HFFc6 (cell line): ENCODE measurements at regions not wholly inside any gene's neighbourhood (a gene's known extent, or its start where the extent isn't known, plus 50 kb on each side); places are given as distances from the start of the nearest gene placed in this dataset.

Source experiments
- DNase-seq: peaks from one replicate; pipeline ENCODE4 v3.0.0-alpha.2; 2018
- H3K27ac Mint-ChIP-seq: 2 replicates; pipeline ENCODE4 v1.8.0; 2020; ENCODE audit warnings: mild to moderate bottlenecking, mixed read lengths
- H3K27me3 Mint-ChIP-seq: 2 replicates; pipeline ENCODE4 v1.8.0; 2021; ENCODE audit warnings: mild to moderate bottlenecking, moderate library complexity, mixed read lengths; ENCODE audit not compliant: insufficient read depth
- H3K36me3 Mint-ChIP-seq: 2 replicates; pipeline ENCODE4 v1.8.0; 2021; ENCODE audit warnings: low read depth, mixed read lengths
- H3K4me1 Mint-ChIP-seq: 2 replicates; pipeline ENCODE4 v1.8.0; 2020; ENCODE audit warnings: low read depth, mixed read lengths
- H3K4me3 Mint-ChIP-seq: 2 replicates; pipeline ENCODE4 v1.8.0; 2020; ENCODE audit warnings: mild to moderate bottlenecking, moderate library complexity, mixed read lengths
- H3K9me3 Mint-ChIP-seq: 2 replicates; pipeline ENCODE4 v1.8.0; 2020; ENCODE audit warnings: mild to moderate bottlenecking, mixed read lengths
- TF ChIP-seq, protein P1 (sequence below): fragments of 200-600 bp; sonication (generic); IDR thresholded peaks from 2 replicates; pipeline ENCODE4 v1.5.0; 2021; ENCODE audit warnings: antibody characterized with exemption, mild to moderate bottlenecking

DNA sequence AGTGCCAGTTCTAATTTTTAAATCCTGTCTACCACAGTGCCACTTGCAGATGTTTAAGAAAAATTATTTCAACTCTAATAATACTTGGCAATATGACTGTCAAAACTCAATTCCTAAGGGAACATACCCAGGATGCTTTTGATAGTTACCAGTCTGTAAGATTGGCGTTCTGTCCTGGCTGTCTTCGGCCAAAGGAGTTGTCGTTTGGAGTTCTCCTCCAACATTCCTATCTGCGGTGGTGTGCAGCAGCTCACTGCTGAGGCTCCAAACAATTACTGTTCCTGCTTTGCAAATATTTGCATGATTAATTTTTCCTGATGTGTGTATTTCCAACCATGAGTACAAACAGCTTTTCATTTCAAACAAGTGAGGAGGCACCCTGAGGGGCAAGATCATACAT lies 330.8 kb upstream of the DPH6 start:
- DNase-seq = no peak
- no peak overlapping the region for H3K4me3 Mint-ChIP-seq
- H3K27ac Mint-ChIP-seq = no peak overlapping the region
- TF ChIP-seq, protein P1, sequence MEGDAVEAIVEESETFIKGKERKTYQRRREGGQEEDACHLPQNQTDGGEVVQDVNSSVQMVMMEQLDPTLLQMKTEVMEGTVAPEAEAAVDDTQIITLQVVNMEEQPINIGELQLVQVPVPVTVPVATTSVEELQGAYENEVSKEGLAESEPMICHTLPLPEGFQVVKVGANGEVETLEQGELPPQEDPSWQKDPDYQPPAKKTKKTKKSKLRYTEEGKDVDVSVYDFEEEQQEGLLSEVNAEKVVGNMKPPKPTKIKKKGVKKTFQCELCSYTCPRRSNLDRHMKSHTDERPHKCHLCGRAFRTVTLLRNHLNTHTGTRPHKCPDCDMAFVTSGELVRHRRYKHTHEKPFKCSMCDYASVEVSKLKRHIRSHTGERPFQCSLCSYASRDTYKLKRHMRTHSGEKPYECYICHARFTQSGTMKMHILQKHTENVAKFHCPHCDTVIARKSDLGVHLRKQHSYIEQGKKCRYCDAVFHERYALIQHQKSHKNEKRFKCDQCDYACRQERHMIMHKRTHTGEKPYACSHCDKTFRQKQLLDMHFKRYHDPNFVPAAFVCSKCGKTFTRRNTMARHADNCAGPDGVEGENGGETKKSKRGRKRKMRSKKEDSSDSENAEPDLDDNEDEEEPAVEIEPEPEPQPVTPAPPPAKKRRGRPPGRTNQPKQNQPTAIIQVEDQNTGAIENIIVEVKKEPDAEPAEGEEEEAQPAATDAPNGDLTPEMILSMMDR = no peak
- peaks cover 10% of the 10 kb centered on the region for H3K4me1 Mint-ChIP-seq
- H3K9me3 Mint-ChIP-seq = no peaks in the 10 kb centered on the region
- peaks cover 2% of the 10 kb centered on the region; the same call in 1 of the 2 replicates for H3K27me3 Mint-ChIP-seq
- no peaks in the 10 kb centered on the region for H3K36me3 Mint-ChIP-seq

DNA sequence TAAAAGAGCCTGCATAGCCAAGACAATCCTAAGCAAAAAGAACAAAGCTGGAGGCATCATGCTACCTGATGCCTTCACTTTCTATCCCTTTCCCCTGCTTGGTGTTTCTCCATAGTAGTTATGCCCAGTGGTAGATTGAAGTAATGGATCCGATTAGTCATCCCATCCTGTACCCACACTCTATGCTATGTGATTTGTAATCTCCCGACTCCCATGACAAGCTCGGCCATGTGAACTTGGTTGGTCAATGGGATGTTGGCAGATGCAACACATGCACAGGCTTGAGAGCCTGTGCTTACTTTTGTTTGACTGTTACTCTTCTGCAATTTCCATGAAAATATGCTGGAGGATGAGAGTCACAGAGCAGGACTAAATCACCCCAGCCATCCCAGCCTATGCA lies 334.9 kb upstream of the DPH6 start:
- TF ChIP-seq, protein P1 = no peak
- H3K9me3 Mint-ChIP-seq = no peaks in the 10 kb centered on the region
- H3K36me3 Mint-ChIP-seq = no peaks in the 10 kb centered on the region
- peaks cover 2% of the 10 kb centered on the region; the same call in 1 of the 2 replicates for H3K27me3 Mint-ChIP-seq
- H3K4me3 Mint-ChIP-seq = no peak overlapping the region
- H3K27ac Mint-ChIP-seq = no peak overlapping the region
- no peaks in the 10 kb centered on the region for H3K4me1 Mint-ChIP-seq
- no peak for DNase-seq

DNA sequence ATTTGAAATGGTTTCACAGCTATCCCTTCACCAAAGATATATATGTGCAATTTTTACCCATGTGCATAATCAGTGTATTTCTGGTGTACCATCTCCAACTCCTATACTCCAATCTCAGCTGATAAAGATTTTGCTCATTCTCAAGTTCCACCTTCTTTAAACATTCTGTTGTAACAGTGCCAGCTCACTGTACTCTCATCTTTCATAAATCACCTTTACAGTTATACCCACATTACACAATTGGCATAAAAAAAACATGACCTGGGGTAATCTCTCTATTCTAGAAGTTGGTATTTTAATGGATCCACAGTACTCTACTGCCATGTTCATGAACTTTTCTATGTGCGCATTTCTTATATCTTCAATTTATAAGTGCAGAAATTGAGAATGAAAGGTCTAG lies 339.9 kb upstream of the DPH6 start:
- peaks cover 6% of the 10 kb centered on the region; the same call in 1 of the 2 replicates for H3K4me1 Mint-ChIP-seq
- no peaks in the 10 kb centered on the region for H3K9me3 Mint-ChIP-seq
- H3K36me3 Mint-ChIP-seq = no peaks in the 10 kb centered on the region
- H3K27me3 Mint-ChIP-seq = no peaks in the 10 kb centered on the region
- H3K27ac Mint-ChIP-seq = no peak overlapping the region
- no peak overlapping the region for H3K4me3 Mint-ChIP-seq
- no peak for DNase-seq
- TF ChIP-seq, protein P1 = no peak

DNA sequence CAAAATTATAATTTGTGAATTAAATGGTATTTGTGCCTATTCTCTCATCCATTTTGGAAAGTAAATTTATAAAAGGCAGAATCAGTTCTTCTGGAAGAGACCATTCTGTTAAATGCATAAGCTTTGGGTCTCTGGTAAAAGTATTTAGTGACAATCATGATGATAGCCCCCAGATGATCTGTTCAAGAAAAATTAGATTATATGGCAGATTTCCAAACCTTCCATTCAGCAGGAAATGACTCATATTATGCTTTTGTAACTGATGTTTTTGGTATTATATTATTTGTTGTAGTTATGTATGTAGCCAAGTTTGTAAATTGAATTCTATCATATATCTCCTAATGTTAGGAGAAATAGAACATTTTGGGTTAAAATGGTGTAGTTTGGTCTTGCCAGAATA lies 340.8 kb upstream of the DPH6 start:
- Mint-ChIP-seq H3K27me3 (no peaks in the 10 kb centered on the region), H3K4me3 (no peak overlapping the region), H3K9me3 (no peaks in the 10 kb centered on the region), H3K36me3 (no peaks in the 10 kb centered on the region), H3K4me1 (peaks cover 6% of the 10 kb centered on the region; the same call in 1 of the 2 replicates), H3K27ac (no peak overlapping the region)
- TF ChIP-seq, protein P1 = no peak
- DNase-seq = peak; percentile 4

DNA sequence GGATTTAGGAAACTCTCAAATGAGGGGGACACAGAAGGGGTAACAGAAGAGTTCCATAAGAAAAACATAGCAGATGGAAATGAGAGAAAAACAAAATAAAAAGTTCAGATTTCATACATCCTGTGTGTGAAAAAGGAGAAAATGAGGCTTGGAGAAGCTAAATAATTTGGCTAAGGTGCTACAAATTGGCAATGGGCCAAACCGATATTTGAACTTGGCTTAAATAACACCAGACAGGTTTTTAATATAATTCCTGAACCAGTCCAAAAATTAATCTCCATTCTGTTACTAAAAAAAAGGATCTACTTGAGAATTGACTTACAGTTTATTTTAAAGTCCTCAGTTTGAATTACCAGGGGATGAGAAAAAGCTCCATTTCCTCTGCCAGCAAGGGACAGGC lies 342.9 kb upstream of the DPH6 start:
- Mint-ChIP-seq H3K27ac (no peak overlapping the region), H3K4me3 (no peak overlapping the region), H3K9me3 (no peaks in the 10 kb centered on the region), H3K36me3 (no peaks in the 10 kb centered on the region), H3K4me1 (peaks cover 6% of the 10 kb centered on the region; the same call in 1 of the 2 replicates), H3K27me3 (no peaks in the 10 kb centered on the region)
- no peak for DNase-seq
- TF ChIP-seq, protein P1 = no peak

DNA sequence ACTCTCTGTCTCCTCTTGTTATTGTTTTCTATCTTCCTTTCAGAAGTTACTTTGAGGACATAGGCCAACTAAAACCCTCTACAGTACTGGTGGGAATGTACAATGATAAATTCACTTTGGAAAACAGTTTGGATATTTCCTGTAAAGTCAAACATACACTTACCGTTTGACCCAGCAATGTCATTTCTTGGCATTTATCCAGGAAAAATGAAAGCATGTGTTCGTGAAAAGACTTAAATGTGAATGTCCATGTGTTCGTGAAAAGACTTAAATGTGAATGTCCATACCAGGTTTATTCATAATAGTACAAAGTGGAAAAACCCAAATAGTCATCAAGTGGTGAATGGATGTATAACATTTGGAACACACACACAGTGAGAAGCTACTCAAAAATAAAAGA lies 361.5 kb upstream of the DPH6 start:
- no peak for DNase-seq
- Mint-ChIP-seq H3K27me3 (peaks cover 2% of the 10 kb centered on the region; the same call in 1 of the 2 replicates), H3K27ac (no peak overlapping the region), H3K36me3 (no peaks in the 10 kb centered on the region), H3K4me3 (no peak overlapping the region), H3K4me1 (no peaks in the 10 kb centered on the region), H3K9me3 (no peaks in the 10 kb centered on the region)
- TF ChIP-seq, protein P1 = no peak
